ENCODE measurements at regions not wholly inside any gene's neighbourhood (a gene's known extent, or its start where the extent isn't known, plus 50 kb on each side); places are given as distances from the start of the nearest gene placed in this dataset.

GRCh38 chr10:83991986-83992753 lies 147.1 kb upstream of the GHITM start:
- peak; percentile 60 for TF ChIP-seq CTCF (IDR thresholded peaks at IDR 0.05; ENCODE audit: low read depth, low read length)
- TF ChIP-seq EZH2phosphoT487 (IDR thresholded peaks at IDR 0.05; ENCODE audit: low read depth), result no peak
- Histone ChIP-seq H3K4me2 (ENCODE audit: low read length) (no peak overlapping the region), H3K36me3 (replicated peaks; ENCODE audit: low read depth, low read length) (no peaks in the 10 kb centered on the region), H3K9me3 (ENCODE audit: insufficient read depth, low read length) (no peaks in the 10 kb centered on the region), H3K9ac (ENCODE audit: low read length) (no peak overlapping the region), H3K27me3 (ENCODE audit: low read depth, low read length) (peaks cover 39% of the 10 kb centered on the region), H2AFZ (ENCODE audit: low read depth, low read length) (no peak overlapping the region), H4K20me1 (ENCODE audit: insufficient read depth, low read length) (peaks cover 5% of the 10 kb centered on the region; the same call in 1 of the 2 replicates), H3K4me1 (ENCODE audit: low read length) (peaks cover 16% of the 10 kb centered on the region), H3K4me3 (ENCODE audit: low read length) (no peak overlapping the region), H3K79me2 (ENCODE audit: low read length) (no peaks in the 10 kb centered on the region), H3K27ac (ENCODE audit: low read length) (no peak overlapping the region)

GRCh38 chr10:83994325-83994724 lies 145.0 kb upstream of the GHITM start:
- Histone ChIP-seq H3K4me2 (ENCODE audit: low read length) (no peak overlapping the region), H3K27ac (ENCODE audit: low read length) (no peak overlapping the region), H3K4me1 (ENCODE audit: low read length) (peaks cover 16% of the 10 kb centered on the region), H3K9me3 (ENCODE audit: insufficient read depth, low read length) (no peaks in the 10 kb centered on the region), H3K9ac (ENCODE audit: low read length) (no peak overlapping the region), H2AFZ (ENCODE audit: low read depth, low read length) (no peak overlapping the region), H3K4me3 (ENCODE audit: low read length) (no peak overlapping the region), H4K20me1 (ENCODE audit: insufficient read depth, low read length) (peaks cover 5% of the 10 kb centered on the region; the same call in 1 of the 2 replicates), H3K36me3 (replicated peaks; ENCODE audit: low read depth, low read length) (no peaks in the 10 kb centered on the region), H3K79me2 (ENCODE audit: low read length) (no peaks in the 10 kb centered on the region), H3K27me3 (ENCODE audit: low read depth, low read length) (peaks cover 38% of the 10 kb centered on the region)
- TF ChIP-seq CTCF (IDR thresholded peaks at IDR 0.05; ENCODE audit: low read depth, low read length) (no peak), EZH2phosphoT487 (IDR thresholded peaks at IDR 0.05; ENCODE audit: low read depth) (no peak)

- H3K4me3 ChIP-seq (ENCODE audit: low read length), result no peak overlapping the region
- H3K9ac ChIP-seq (ENCODE audit: low read length), result no peak overlapping the region
- peaks cover 42% of the 10 kb centered on the region for H3K27me3 ChIP-seq (ENCODE audit: low read depth, low read length)
- H3K36me3 ChIP-seq (replicated peaks; ENCODE audit: low read depth, low read length), result no peaks in the 10 kb centered on the region
- TF ChIP-seq CTCF (IDR thresholded peaks at IDR 0.05; ENCODE audit: low read depth, low read length) (no peak), EZH2phosphoT487 (IDR thresholded peaks at IDR 0.05; ENCODE audit: low read depth) (no peak)
- no peak overlapping the region for H3K27ac ChIP-seq (ENCODE audit: low read length)
- H3K79me2 ChIP-seq (ENCODE audit: low read length), result no peaks in the 10 kb centered on the region
- no peaks in the 10 kb centered on the region for H3K9me3 ChIP-seq (ENCODE audit: insufficient read depth, low read length)
- H3K4me2 ChIP-seq (ENCODE audit: low read length), result no peak overlapping the region
- no peaks in the 10 kb centered on the region for H4K20me1 ChIP-seq (ENCODE audit: insufficient read depth, low read length)
- H3K4me1 ChIP-seq (ENCODE audit: low read length), result peaks cover 4% of the 10 kb centered on the region
- no peak overlapping the region for H2AFZ ChIP-seq (ENCODE audit: low read depth, low read length)
Observed at GRCh38 chr10:83995738-83996331, 143.5 kb upstream of the GHITM start.

GRCh38 chr10:84004221-84004620 lies 135.1 kb upstream of the GHITM start:
- H3K9me3 ChIP-seq (ENCODE audit: insufficient read depth, low read length), result no peaks in the 10 kb centered on the region
- no peak overlapping the region for H3K4me2 ChIP-seq (ENCODE audit: low read length)
- H4K20me1 ChIP-seq (ENCODE audit: insufficient read depth, low read length), result no peaks in the 10 kb centered on the region
- no peaks in the 10 kb centered on the region for H3K36me3 ChIP-seq (replicated peaks; ENCODE audit: low read depth, low read length)
- H2AFZ ChIP-seq (ENCODE audit: low read depth, low read length), result no peak overlapping the region
- TF ChIP-seq EZH2phosphoT487 (IDR thresholded peaks at IDR 0.05; ENCODE audit: low read depth) (no peak), CTCF (IDR thresholded peaks at IDR 0.05; ENCODE audit: low read depth, low read length) (no peak)
- H3K79me2 ChIP-seq (ENCODE audit: low read length), result no peaks in the 10 kb centered on the region
- H3K27ac ChIP-seq (ENCODE audit: low read length), result no peak overlapping the region
- peaks cover 16% of the 10 kb centered on the region for H3K27me3 ChIP-seq (ENCODE audit: low read depth, low read length)
- no peaks in the 10 kb centered on the region for H3K4me1 ChIP-seq (ENCODE audit: low read length)
- no peak overlapping the region for H3K4me3 ChIP-seq (ENCODE audit: low read length)
- no peak overlapping the region for H3K9ac ChIP-seq (ENCODE audit: low read length)
